ENCODE measurements at regions not wholly inside any gene's neighbourhood (a gene's known extent, or its start where the extent isn't known, plus 50 kb on each side); places are given as distances from the start of the nearest gene placed in this dataset.

GRCh38 chr16:14329727-14330350, 258.7 kb downstream of the MRTFB start:
- no peak for TF ChIP-seq CTCF (conservative IDR thresholded peaks at IDR 0.05; ENCODE audit: control insufficient read depth, insufficient read depth, low read depth, low read length)
- DNase-seq (ENCODE audit: low read depth), result no peak
- no peak overlapping the region for H3K4me3 ChIP-seq (ENCODE audit: control insufficient read depth, low read depth, low read length)

GRCh38 chr16:14325502-14326401, 254.6 kb downstream of the MRTFB start:
- TF ChIP-seq CTCF (conservative IDR thresholded peaks at IDR 0.05; ENCODE audit: control insufficient read depth, insufficient read depth, low read depth, low read length), result no peak
- peak; percentile 48 for DNase-seq (ENCODE audit: low read depth)
- H3K4me3 ChIP-seq (ENCODE audit: control insufficient read depth, low read depth, low read length), result no peak overlapping the region

- DNase-seq (ENCODE audit: low read depth), result no peak
- no peak overlapping the region for H3K4me3 ChIP-seq (ENCODE audit: control insufficient read depth, low read depth, low read length)
- no peak for TF ChIP-seq CTCF (conservative IDR thresholded peaks at IDR 0.05; ENCODE audit: control insufficient read depth, insufficient read depth, low read depth, low read length)
Observed at GRCh38 chr16:14324581-14324980, 253.5 kb downstream of the MRTFB start.

GRCh38 chr16:14322186-14322585, 251.1 kb downstream of the MRTFB start:
- no peak overlapping the region for H3K4me3 ChIP-seq (ENCODE audit: control insufficient read depth, low read depth, low read length)
- DNase-seq (ENCODE audit: low read depth), result no peak
- TF ChIP-seq CTCF (conservative IDR thresholded peaks at IDR 0.05; ENCODE audit: control insufficient read depth, insufficient read depth, low read depth, low read length), result no peak

- no peak for TF ChIP-seq CTCF (conservative IDR thresholded peaks at IDR 0.05; ENCODE audit: control insufficient read depth, insufficient read depth, low read depth, low read length)
Observed at GRCh38 chr16:14321542-14321941, 250.4 kb downstream of the MRTFB start.

GRCh38 chr16:14320406-14320805, 249.3 kb downstream of the MRTFB start:
- TF ChIP-seq CTCF (conservative IDR thresholded peaks at IDR 0.05; ENCODE audit: control insufficient read depth, insufficient read depth, low read depth, low read length), result no peak
- no peak overlapping the region for H3K4me3 ChIP-seq (ENCODE audit: control insufficient read depth, low read depth, low read length)
- DNase-seq (ENCODE audit: low read depth), result no peak

More at GRCh38 chr16:14321542-14321941, 250.4 kb downstream of the MRTFB start:
- H3K4me3 ChIP-seq (ENCODE audit: control insufficient read depth, low read depth, low read length), result no peak overlapping the region
- no peak for DNase-seq (ENCODE audit: low read depth)
